DND-41 (cell line): ENCODE measurements at regions not wholly inside any gene's neighbourhood (a gene's known extent, or its start where the extent isn't known, plus 50 kb on each side); places are given as distances from the start of the nearest gene placed in this dataset.

Experiments used
- EZH2 ChIP-seq: IDR thresholded peaks from 3 replicates; pipeline ENCODE4 v1.6.1; 2012; ENCODE audit warnings: borderline replicate concordance, low read depth, mild to moderate bottlenecking, moderate library complexity, low read length, inconsistent platforms; ENCODE audit not compliant: severe bottlenecking
- TF ChIP-seq, protein P1 (sequence below): IDR thresholded peaks from 2 replicates; pipeline ENCODE4 v1.5.1; 2012; ENCODE audit warnings: borderline replicate concordance, low read length, moderate library complexity, mild to moderate bottlenecking; ENCODE audit not compliant: poor library complexity, severe bottlenecking; ENCODE audit errors: extremely low read depth

DNA sequence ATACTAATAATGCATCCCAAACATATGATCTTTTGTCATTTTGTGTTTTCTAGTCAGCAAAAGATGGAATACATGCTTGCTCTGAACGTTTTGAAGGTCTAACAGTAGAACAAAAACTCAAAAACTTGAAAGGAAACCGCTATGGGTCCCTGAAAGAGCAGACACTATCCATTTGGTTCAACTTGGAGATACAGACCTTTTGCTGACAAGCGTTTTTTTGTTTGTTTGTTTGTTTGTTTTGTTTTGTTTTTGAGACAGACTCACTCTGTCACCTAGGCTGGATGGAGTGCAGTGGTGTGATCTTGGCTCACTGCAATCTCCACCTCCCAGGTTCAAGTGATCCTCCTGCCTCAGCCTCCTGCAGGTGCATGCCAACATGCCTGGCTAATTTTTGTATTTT, 644.3 kb upstream of the PTCHD4 start:
- TF ChIP-seq, protein P1, sequence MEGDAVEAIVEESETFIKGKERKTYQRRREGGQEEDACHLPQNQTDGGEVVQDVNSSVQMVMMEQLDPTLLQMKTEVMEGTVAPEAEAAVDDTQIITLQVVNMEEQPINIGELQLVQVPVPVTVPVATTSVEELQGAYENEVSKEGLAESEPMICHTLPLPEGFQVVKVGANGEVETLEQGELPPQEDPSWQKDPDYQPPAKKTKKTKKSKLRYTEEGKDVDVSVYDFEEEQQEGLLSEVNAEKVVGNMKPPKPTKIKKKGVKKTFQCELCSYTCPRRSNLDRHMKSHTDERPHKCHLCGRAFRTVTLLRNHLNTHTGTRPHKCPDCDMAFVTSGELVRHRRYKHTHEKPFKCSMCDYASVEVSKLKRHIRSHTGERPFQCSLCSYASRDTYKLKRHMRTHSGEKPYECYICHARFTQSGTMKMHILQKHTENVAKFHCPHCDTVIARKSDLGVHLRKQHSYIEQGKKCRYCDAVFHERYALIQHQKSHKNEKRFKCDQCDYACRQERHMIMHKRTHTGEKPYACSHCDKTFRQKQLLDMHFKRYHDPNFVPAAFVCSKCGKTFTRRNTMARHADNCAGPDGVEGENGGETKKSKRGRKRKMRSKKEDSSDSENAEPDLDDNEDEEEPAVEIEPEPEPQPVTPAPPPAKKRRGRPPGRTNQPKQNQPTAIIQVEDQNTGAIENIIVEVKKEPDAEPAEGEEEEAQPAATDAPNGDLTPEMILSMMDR, result no peak
- TF ChIP-seq EZH2, result no peak
